ENCODE measurements at regions not wholly inside any gene's neighbourhood (a gene's known extent, or its start where the extent isn't known, plus 50 kb on each side); places are given as distances from the start of the nearest gene placed in this dataset.

GRCh38 chr21:35905096-35905962 lies 155.0 kb downstream of the SETD4 start:
- TF ChIP-seq POLR2A (IDR thresholded peaks at IDR 0.05) (no peak), CTCF (IDR thresholded peaks at IDR 0.05) (no peak)

All from thyroid gland (tissue), 4 donors.